ENCODE measurements at regions not wholly inside any gene's neighbourhood (a gene's known extent, or its start where the extent isn't known, plus 50 kb on each side); places are given as distances from the start of the nearest gene placed in this dataset.

DNA sequence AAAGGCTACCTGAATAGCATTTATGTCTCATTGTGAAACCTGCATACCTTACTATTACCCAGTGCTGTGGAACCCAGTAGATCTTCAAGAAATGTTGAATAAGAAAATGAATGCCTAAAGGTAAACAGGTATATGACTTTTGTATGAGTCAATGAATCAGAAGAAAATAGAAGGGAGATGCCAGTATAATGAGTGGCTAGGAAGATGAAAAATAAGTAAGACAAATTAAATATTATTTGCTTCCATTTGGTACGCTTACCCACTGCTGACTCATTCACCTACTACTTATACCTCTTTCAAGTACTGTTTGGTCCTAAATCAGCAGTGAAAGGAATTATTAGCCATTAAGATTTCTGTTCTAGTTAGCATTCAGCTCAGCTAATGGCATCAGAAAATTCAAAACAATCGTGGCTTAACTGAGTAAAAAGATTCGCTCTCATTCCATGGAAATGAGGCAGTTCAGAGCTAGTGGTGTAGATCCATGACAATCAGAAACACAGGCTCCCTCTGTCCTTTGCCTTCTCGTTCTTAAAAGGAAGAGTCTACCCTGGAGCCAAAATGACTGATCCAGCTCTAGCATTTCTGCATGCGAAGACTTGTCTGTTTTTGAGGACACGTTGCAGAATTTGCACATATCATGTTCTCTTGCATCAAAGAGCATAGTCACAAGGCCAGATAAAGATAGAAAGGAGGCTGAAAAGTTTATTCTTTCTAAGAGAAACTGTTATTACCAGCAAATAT lies 705.8 kb upstream of the USP15 start:
- no peak for DNase-seq
- Mint-ChIP-seq H3K4me1 (no peaks in the 10 kb centered on the region), H3K4me3 (no peak overlapping the region), H3K36me3 (ENCODE audit: low read depth) (no peaks in the 10 kb centered on the region), H3K9me3 (no peaks in the 10 kb centered on the region), H3K27ac (no peak overlapping the region), H3K27me3 (ENCODE audit: low read depth, poor library complexity) (no peaks in the 10 kb centered on the region)
- TF ChIP-seq, protein P1, sequence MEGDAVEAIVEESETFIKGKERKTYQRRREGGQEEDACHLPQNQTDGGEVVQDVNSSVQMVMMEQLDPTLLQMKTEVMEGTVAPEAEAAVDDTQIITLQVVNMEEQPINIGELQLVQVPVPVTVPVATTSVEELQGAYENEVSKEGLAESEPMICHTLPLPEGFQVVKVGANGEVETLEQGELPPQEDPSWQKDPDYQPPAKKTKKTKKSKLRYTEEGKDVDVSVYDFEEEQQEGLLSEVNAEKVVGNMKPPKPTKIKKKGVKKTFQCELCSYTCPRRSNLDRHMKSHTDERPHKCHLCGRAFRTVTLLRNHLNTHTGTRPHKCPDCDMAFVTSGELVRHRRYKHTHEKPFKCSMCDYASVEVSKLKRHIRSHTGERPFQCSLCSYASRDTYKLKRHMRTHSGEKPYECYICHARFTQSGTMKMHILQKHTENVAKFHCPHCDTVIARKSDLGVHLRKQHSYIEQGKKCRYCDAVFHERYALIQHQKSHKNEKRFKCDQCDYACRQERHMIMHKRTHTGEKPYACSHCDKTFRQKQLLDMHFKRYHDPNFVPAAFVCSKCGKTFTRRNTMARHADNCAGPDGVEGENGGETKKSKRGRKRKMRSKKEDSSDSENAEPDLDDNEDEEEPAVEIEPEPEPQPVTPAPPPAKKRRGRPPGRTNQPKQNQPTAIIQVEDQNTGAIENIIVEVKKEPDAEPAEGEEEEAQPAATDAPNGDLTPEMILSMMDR (IDR thresholded peaks at IDR 0.05): no peak

DNA sequence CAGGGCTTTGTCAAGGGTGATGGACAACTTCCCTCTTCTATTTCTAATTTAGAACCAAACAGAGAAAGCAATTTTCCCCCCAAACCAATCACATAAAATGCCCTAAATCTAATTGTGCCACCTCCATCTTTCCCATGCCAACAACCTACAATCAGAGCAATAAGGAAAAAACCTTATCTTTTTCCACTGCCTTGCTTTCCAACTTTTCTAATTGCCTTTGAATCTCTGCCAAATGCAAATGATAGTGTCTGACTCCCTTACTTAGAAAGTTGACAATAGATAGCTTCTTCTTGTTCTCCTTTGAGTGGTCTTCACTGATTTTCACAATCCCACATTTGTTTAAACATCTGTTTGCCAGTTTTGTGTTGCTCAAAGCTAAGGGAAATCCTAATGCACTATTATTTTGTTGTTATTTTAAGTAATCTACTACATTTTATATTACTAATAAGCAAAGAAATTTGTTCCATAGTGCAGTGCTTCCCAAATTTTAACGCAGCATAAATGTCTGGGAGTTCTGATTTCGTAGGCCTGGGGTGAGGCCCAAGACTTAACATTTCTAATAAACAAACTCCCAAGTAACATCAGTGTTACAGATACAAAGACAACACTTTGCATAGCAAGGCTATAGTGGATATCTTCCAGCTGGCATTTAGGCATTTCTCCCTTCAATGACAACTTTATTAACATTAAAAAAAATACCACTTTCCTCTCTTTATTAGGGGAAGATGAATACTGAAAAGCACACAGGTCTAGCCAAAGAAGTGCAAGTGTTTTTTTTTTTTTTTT lies 696.3 kb upstream of the USP15 start:
- Mint-ChIP-seq H3K27ac (no peak overlapping the region), H3K9me3 (no peaks in the 10 kb centered on the region), H3K36me3 (ENCODE audit: low read depth) (no peaks in the 10 kb centered on the region), H3K4me1 (no peaks in the 10 kb centered on the region), H3K27me3 (ENCODE audit: low read depth, poor library complexity) (peaks cover 3% of the 10 kb centered on the region), H3K4me3 (no peak overlapping the region)
- TF ChIP-seq, protein P1 (IDR thresholded peaks at IDR 0.05): no peak
- DNase-seq: no peak

DNA sequence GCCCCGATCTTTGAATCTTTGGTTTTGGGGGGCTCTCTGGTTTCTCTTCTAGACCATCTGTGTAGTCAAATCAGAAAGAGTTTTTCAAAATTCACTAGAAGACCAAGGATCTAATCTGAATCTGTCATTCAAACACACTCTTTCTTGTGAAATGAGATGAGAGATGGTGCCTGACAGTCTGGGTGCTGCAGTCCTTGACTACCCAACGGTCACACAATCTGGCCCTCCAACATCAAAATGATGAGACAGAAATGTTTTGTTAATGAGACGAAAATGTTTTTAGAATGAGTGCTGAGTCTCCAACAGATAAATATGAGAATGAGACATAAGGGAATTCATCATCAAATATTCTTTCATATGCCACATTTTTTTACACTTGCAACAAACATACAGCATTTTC lies 695.7 kb upstream of the USP15 start:
- no peaks in the 10 kb centered on the region for H3K36me3 Mint-ChIP-seq (ENCODE audit: low read depth)
- TF ChIP-seq, protein P1 (IDR thresholded peaks at IDR 0.05): no peak

DNA sequence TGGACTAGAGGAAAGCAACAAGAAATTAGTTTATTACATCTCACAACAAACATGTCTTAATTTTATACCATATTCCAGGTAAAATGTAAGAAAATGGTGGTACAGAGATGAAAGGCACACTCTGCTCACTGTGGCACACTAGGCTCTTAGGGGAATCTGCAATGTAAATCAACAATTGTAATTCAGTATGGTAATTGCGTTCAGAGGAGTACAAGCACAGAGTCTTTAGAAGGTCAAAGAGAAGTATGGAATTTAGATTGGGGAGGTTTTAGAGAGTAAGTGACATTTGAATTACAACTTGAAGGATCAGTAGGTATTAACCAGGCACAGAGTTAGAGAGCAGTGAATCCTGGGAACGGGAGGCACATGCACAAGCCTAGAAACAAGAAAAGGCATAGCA lies 694.0 kb upstream of the USP15 start:
- Mint-ChIP-seq H3K27ac (no peak overlapping the region), H3K9me3 (no peaks in the 10 kb centered on the region), H3K4me3 (no peak overlapping the region), H3K27me3 (ENCODE audit: low read depth, poor library complexity) (peaks cover 3% of the 10 kb centered on the region), H3K36me3 (ENCODE audit: low read depth) (no peaks in the 10 kb centered on the region), H3K4me1 (no peaks in the 10 kb centered on the region)
- DNase-seq: no peak
- TF ChIP-seq, protein P1 (IDR thresholded peaks at IDR 0.05): no peak

More for the DNA sequence above, 695.7 kb upstream of the USP15 start:
- H3K27me3 Mint-ChIP-seq (ENCODE audit: low read depth, poor library complexity): peaks cover 3% of the 10 kb centered on the region
- no peaks in the 10 kb centered on the region for H3K4me1 Mint-ChIP-seq
- no peak overlapping the region for H3K27ac Mint-ChIP-seq
- H3K4me3 Mint-ChIP-seq: no peak overlapping the region
- DNase-seq: no peak
- H3K9me3 Mint-ChIP-seq: no peaks in the 10 kb centered on the region

DNA sequence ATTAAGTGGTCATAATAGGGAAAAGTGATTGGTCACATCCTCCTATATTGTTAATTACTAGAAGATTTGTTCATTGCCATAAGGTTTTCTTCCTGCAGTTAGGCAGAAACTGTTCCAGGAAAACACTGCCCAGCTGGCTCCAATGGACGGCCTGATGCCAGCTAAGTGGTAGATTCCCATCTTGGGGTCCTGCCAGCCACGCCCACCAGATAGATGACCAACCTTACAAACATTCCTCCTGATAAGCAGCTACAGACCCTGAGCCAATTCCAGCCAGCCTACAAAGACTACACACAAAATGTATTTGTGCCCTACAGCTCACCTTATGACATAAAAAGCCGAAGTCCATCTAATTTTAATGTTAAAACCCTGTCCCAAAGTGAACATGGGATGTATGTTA lies 685.9 kb upstream of the USP15 start:
- no peaks in the 10 kb centered on the region for H3K9me3 Mint-ChIP-seq
- no peak overlapping the region for H3K27ac Mint-ChIP-seq
- TF ChIP-seq, protein P1 (IDR thresholded peaks at IDR 0.05): no peak
- H3K27me3 Mint-ChIP-seq (ENCODE audit: low read depth, poor library complexity): no peaks in the 10 kb centered on the region
- H3K4me1 Mint-ChIP-seq: no peaks in the 10 kb centered on the region
- DNase-seq: no peak
- no peaks in the 10 kb centered on the region for H3K36me3 Mint-ChIP-seq (ENCODE audit: low read depth)
- no peak overlapping the region for H3K4me3 Mint-ChIP-seq

Measured in nephron progenitor cell (in vitro differentiated cells).